DMS114 treated with DMSO at 0.1 percent for 48 hours (cell line): ENCODE measurements at regions not wholly inside any gene's neighbourhood (a gene's known extent, or its start where the extent isn't known, plus 50 kb on each side); places are given as distances from the start of the nearest gene placed in this dataset.
"Not testable (repeated sequence)": the region's sequence is repeated elsewhere in the genome, so short reads cannot be mapped to it uniquely, and the experiment has no call there.

ENCODE experiments used
- DNase-seq: peaks from one replicate; lab custom pipeline; 2025; ENCODE audit not compliant: unreplicated experiment; lab: John Stamatoyannopoulos, UW

- no peak for DNase-seq
These were observed 79.8 kb downstream of the ZNF92 start for GRCh38 chr7:65453341-65454030.

GRCh38 chr7:65454469-65454868 lies 80.8 kb downstream of the ZNF92 start:
- no peak for DNase-seq

GRCh38 chr7:65455050-65455449 lies 81.4 kb downstream of the ZNF92 start:
- DNase-seq, result not testable (repeated sequence)

- DNase-seq, result no peak
These were observed 84.0 kb downstream of the ZNF92 start for GRCh38 chr7:65457705-65458104.

GRCh38 chr7:65459438-65459837 lies 85.8 kb downstream of the ZNF92 start:
- DNase-seq, result no peak

- DNase-seq, result no peak
These were observed 88.6 kb downstream of the ZNF92 start for GRCh38 chr7:65462148-65462716.

- DNase-seq, result no peak
These were observed 89.5 kb downstream of the ZNF92 start for GRCh38 chr7:65463184-65463583.

GRCh38 chr7:65469919-65470558 lies 96.4 kb downstream of the ZNF92 start:
- not testable (repeated sequence) for DNase-seq

GRCh38 chr7:65471587-65471986 lies 97.9 kb downstream of the ZNF92 start:
- DNase-seq, result no peak

GRCh38 chr7:65475040-65475726 lies 101.5 kb downstream of the ZNF92 start:
- no peak for DNase-seq

GRCh38 chr7:65475734-65476319 lies 102.2 kb downstream of the ZNF92 start:
- no peak for DNase-seq

GRCh38 chr7:65477326-65477725 lies 103.7 kb downstream of the ZNF92 start:
- DNase-seq, result no peak

- DNase-seq, result no peak
These were observed 115.7 kb downstream of the ZNF92 start for GRCh38 chr7:65489260-65489767.

- not testable (repeated sequence) for DNase-seq
These were observed 123.0 kb downstream of the ZNF92 start for GRCh38 chr7:65496697-65497096.

- no peak for DNase-seq
These were observed 129.9 kb downstream of the ZNF92 start for GRCh38 chr7:65503434-65504152.

GRCh38 chr7:65504504-65505319 lies 131.1 kb downstream of the ZNF92 start:
- not testable (repeated sequence) for DNase-seq

- DNase-seq, result not testable (repeated sequence)
These were observed 131.6 kb downstream of the ZNF92 start for GRCh38 chr7:65505320-65505633.

- DNase-seq, result not testable (repeated sequence)
These were observed 135.1 kb downstream of the ZNF92 start for GRCh38 chr7:65508581-65509367.
